GM12878 (cell line): ENCODE measurements at regions not wholly inside any gene's neighbourhood (a gene's known extent, or its start where the extent isn't known, plus 50 kb on each side); places are given as distances from the start of the nearest gene placed in this dataset.
A peak's percentile ranks its signal among the peaks of the same experiment; 100 is the strongest.

Experiments used
- ATAC-seq: fragments of 200-7000 bp; cut with Tn5 transposase; 3 replicates; pipeline ENCODE4 v1.9.1; 2020; ENCODE audit warnings: mild to moderate bottlenecking, moderate library complexity
- BruUV-seq: library from RNA; stranded (reverse); fragments of 400-500 nt; replicated peaks from 2 replicates; lab custom pipeline; 2021; lab: Mats Ljungman, UMichigan
- CTCF ChIA-PET: fragments of 300-600 bp; sonication (Branson Sonifier 250); formaldehyde crosslinking; extraction: SDS; loops from one replicate; lab custom pipeline; 2021; ENCODE audit warnings: inconsistent platforms; lab: Yijun Ruan, JAX
- POLR2A ChIA-PET: fragments of 350-600 bp; formaldehyde crosslinking; extraction: SDS; loops from one replicate; lab custom pipeline; 2021; ENCODE audit warnings: inconsistent platforms; lab: Charles Lee
- RAD21 ChIA-PET: fragments of 300-600 bp; sonication (Branson Sonifier 250); formaldehyde crosslinking; loops from one replicate; lab custom pipeline; 2023; ENCODE audit warnings: antibody characterized with exemption; ENCODE audit not compliant: unreplicated experiment; lab: Charles Lee
- SMC1A ChIA-PET: fragments of 300-600 bp; sonication (Branson Sonifier 250); formaldehyde crosslinking; loops from one replicate; lab custom pipeline; 2023; ENCODE audit not compliant: unreplicated experiment, uncharacterized antibody; lab: Charles Lee
- DNase-seq: peaks from one replicate; pipeline ENCODE4 v3.0.0-alpha.2; 2011; ENCODE audit warnings: low read depth, low spot score
- FAIRE-seq: peaks from 3 replicates; lab custom pipeline; 2011; peaks lifted over from hg19 to GRCh38; lab: Jason Lieb, UNC
- H2AFZ ChIP-seq: 2 replicates; pipeline ENCODE4 v1.6.0; 2011; ENCODE audit warnings: low read depth, low read length, control low read depth; ENCODE audit not compliant: control insufficient read depth
- H3K27ac ChIP-seq: 2 replicates; pipeline ENCODE4 v1.5.1; 2011; ENCODE audit warnings: control low read depth; ENCODE audit not compliant: control insufficient read depth, insufficient read depth
- H3K27me3 ChIP-seq, 2 experiments: replicated peaks in 1 of 2; 2 replicates each; pipeline versions ENCODE4 v1.6.0 to v1.6.1; 2011; ENCODE audit warnings: low read length in 1 of 2; ENCODE audit not compliant: control insufficient read depth in 2 of 2, insufficient read depth in 2 of 2
- H3K36me3 ChIP-seq, 2 experiments: 2 replicates each; pipeline ENCODE4 v1.5.1; 2011; ENCODE audit warnings: low read length in 1 of 2; ENCODE audit not compliant: control insufficient read depth in 2 of 2, insufficient read depth in 2 of 2
- H3K4me1 ChIP-seq: 2 replicates; pipeline ENCODE4 v1.6.1; 2011; ENCODE audit warnings: mild to moderate bottlenecking, low read length, moderate library complexity, mixed read lengths; ENCODE audit not compliant: control insufficient read depth, insufficient read depth
- H3K4me2 ChIP-seq: 2 replicates; pipeline ENCODE4 v1.6.0; 2011; ENCODE audit warnings: control low read depth; ENCODE audit not compliant: control insufficient read depth, insufficient read depth
- H3K4me3 ChIP-seq: fragments of 200-600 bp; sonication (generic); 2 replicates; pipeline ENCODE4 v1.5.1; 2016
- H3K79me2 ChIP-seq: 2 replicates; pipeline ENCODE4 v1.6.0; 2011; ENCODE audit warnings: low read length; ENCODE audit not compliant: control insufficient read depth, insufficient read depth
- H3K9ac ChIP-seq: 2 replicates; pipeline ENCODE4 v1.8.0; 2011; ENCODE audit warnings: low read length, control low read depth, mixed read lengths; ENCODE audit not compliant: control insufficient read depth, insufficient read depth
- H3K9me3 ChIP-seq: replicated peaks from 3 replicates; pipeline ENCODE4 v1.5.1; 2011; ENCODE audit warnings: mild to moderate bottlenecking, low read length; ENCODE audit not compliant: control insufficient read depth, insufficient read depth
- H4K20me1 ChIP-seq: 2 replicates; pipeline ENCODE4 v1.6.0; 2011; ENCODE audit not compliant: control insufficient read depth, insufficient read depth
- CREM ChIP-seq: IDR thresholded peaks from 2 replicates; pipeline ENCODE4 v1.6.1; 2014; ENCODE audit warnings: antibody characterized with exemption, low read depth
- HDAC2 ChIP-seq: fragments of 200-600 bp; sonication (generic); IDR thresholded peaks from 2 replicates; pipeline ENCODE4 v1.6.1; 2017
- IRF3 ChIP-seq: fragments of 450-650 bp; IDR thresholded peaks from 2 replicates; pipeline ENCODE4 v1.6.1; 2014; ENCODE audit warnings: mild to moderate bottlenecking
- RUNX3 ChIP-seq: IDR thresholded peaks from 2 replicates; pipeline ENCODE4 v1.6.1; 2012; ENCODE audit warnings: low read length, inconsistent platforms
- SIN3A ChIP-seq: IDR thresholded peaks from 2 replicates; pipeline ENCODE4 v1.6.1; 2012; ENCODE audit warnings: low read depth, low read length, improper control_type of control experiment
- SMC3 ChIP-seq: IDR thresholded peaks from 2 replicates; pipeline ENCODE4 v1.6.1; 2011; ENCODE audit warnings: low read length, improper control_type of control experiment, borderline replicate concordance
- ZNF622 ChIP-seq: fragments of 450-650 bp; IDR thresholded peaks from 2 replicates; pipeline ENCODE4 v1.6.1; 2017; ENCODE audit warnings: mild to moderate bottlenecking, inconsistent platforms
- WGBS: methylation state at CpG from one replicate; pipeline ENCODE4 v1.1.6; 2016; ENCODE audit warnings: low lambda C conversion rate; ENCODE audit not compliant: insufficient replicate concordance, insufficient coverage; ENCODE audit errors: missing lambda C conversion rate; 5-methylcytosine and 5-hydroxymethylcytosine counted together
- in situ Hi-C: fragments of 300-500 bp; cut with MboI; formaldehyde crosslinking; loops from 9 replicates; pipeline ENCODE4 v1.14.3; 2018; ENCODE audit warnings: mixed read lengths
- intact Hi-C: fragments of 100-400 bp; cut with micrococcal nuclease; formaldehyde crosslinking; loops from one replicate; pipeline ENCODE4 v1.14.2; 2022; ENCODE audit not compliant: unreplicated experiment

GRCh38 chr20:60327971-60328660 is 369.9 kb downstream of the CDH26 start:
- no peak overlapping the region for H3K4me3 ChIP-seq
- no peak overlapping the region for H3K9ac ChIP-seq
- POLR2A ChIA-PET, result interaction anchor here (0.6 kb wide), 1 partner anchor 271 kb away, joined by 3 read pairs; no protein-coding TSS in a partner anchor
- CTCF ChIA-PET, result no interaction called here
- RAD21 ChIA-PET, result no interaction called here
- H3K36me3 ChIP-seq, result no peaks in the 10 kb centered on the region
- BruUV-seq, result no TSS peak
- no peaks in the 10 kb centered on the region; the same call in 1 of the 2 replicates for H3K4me1 ChIP-seq
- H3K27ac ChIP-seq, result no peak overlapping the region
- H3K79me2 ChIP-seq, result no peaks in the 10 kb centered on the region
- H2AFZ ChIP-seq, result no peak overlapping the region
- SMC1A ChIA-PET, result interaction anchor here (1.4 kb wide), 1 partner anchor 10 kb away, joined by 4 read pairs; no protein-coding TSS in a partner anchor
- FAIRE-seq, result no peak
- no peaks in the 10 kb centered on the region for H4K20me1 ChIP-seq
- no peaks in the 10 kb centered on the region; the same call in 2 of the 3 replicates for H3K9me3 ChIP-seq
- DNase-seq, result no peak
- ATAC-seq, result no peak
- in situ Hi-C loops, result no loop called here
- WGBS, result 36% methylated on average over 4 of the region's 4 CpGs
- no peak overlapping the region for H3K4me2 ChIP-seq
- TF ChIP-seq HDAC2 (no peak), RUNX3 (peak; percentile 31)
- intact Hi-C loops, result no loop called here
- H3K27me3 ChIP-seq, result no peaks in the 10 kb centered on the region

GRCh38 chr20:60330461-60330860 is 372.2 kb downstream of the CDH26 start:
- TF ChIP-seq CREM, result no peak
- TF ChIP-seq ZNF622, result no peak
- TF ChIP-seq SMC3, result no peak
- TF ChIP-seq SIN3A, result no peak
- no peak for TF ChIP-seq RUNX3
- TF ChIP-seq IRF3, result no peak
- TF ChIP-seq, all 136 proteins: peak for 0
- BruUV-seq, result no TSS peak
- 0% methylated on average over 3 of the region's 3 CpGs for WGBS

More at GRCh38 chr20:60330461-60330860, 372.2 kb downstream of the CDH26 start:
- in situ Hi-C loops, result no loop called here
- no peaks in the 10 kb centered on the region for H3K36me3 ChIP-seq
- intact Hi-C loops, result no loop called here
- no peaks in the 10 kb centered on the region; the same call in 2 of the 3 replicates for H3K9me3 ChIP-seq
- ATAC-seq (no peak), DNase-seq (no peak), FAIRE-seq (no peak)
- no peaks in the 10 kb centered on the region for H3K79me2 ChIP-seq
- RAD21 ChIA-PET, result no interaction called here
- H4K20me1 ChIP-seq, result no peaks in the 10 kb centered on the region
- no peak overlapping the region for H3K4me2 ChIP-seq
- POLR2A ChIA-PET, result interaction anchor here (0.6 kb wide), 1 partner anchor 802 kb away, joined by 3 read pairs; no protein-coding TSS in a partner anchor
- H3K27me3 ChIP-seq, result no peaks in the 10 kb centered on the region
- no peak overlapping the region for H3K4me3 ChIP-seq
- no peak overlapping the region for H3K9ac ChIP-seq
- no peaks in the 10 kb centered on the region; the same call in 1 of the 2 replicates for H3K4me1 ChIP-seq
- H3K27ac ChIP-seq, result no peak overlapping the region
- H2AFZ ChIP-seq, result no peak overlapping the region
- SMC1A ChIA-PET, result no interaction called here
- CTCF ChIA-PET, result no interaction called here
